A673 (cell line): ENCODE measurements at regions not wholly inside any gene's neighbourhood (a gene's known extent, or its start where the extent isn't known, plus 50 kb on each side); places are given as distances from the start of the nearest gene placed in this dataset.

Experiments
- EZH2 ChIP-seq: fragments of 200-600 bp; sonication (generic); IDR thresholded peaks from 2 replicates; pipeline ENCODE4 v1.6.1; 2017; ENCODE audit warnings: borderline replicate concordance, low read depth, mild to moderate bottlenecking, mixed read lengths, antibody characterized with exemption, low read length; ENCODE audit not compliant: poor library complexity, severe bottlenecking
- TF ChIP-seq, protein P1 (sequence below): fragments of 300-800, 200-600 bp; sonication (generic); conservative IDR thresholded peaks from 2 replicates; pipeline ENCODE4 v1.5.1; 2017; ENCODE audit warnings: low read depth, mild to moderate bottlenecking, antibody characterized with exemption, low read length, moderate library complexity, mixed read lengths

GRCh38 chr12:111149299-111149698 lies 219.6 kb downstream of the PHETA1 start:
- no peak for TF ChIP-seq EZH2
- TF ChIP-seq, protein P1, sequence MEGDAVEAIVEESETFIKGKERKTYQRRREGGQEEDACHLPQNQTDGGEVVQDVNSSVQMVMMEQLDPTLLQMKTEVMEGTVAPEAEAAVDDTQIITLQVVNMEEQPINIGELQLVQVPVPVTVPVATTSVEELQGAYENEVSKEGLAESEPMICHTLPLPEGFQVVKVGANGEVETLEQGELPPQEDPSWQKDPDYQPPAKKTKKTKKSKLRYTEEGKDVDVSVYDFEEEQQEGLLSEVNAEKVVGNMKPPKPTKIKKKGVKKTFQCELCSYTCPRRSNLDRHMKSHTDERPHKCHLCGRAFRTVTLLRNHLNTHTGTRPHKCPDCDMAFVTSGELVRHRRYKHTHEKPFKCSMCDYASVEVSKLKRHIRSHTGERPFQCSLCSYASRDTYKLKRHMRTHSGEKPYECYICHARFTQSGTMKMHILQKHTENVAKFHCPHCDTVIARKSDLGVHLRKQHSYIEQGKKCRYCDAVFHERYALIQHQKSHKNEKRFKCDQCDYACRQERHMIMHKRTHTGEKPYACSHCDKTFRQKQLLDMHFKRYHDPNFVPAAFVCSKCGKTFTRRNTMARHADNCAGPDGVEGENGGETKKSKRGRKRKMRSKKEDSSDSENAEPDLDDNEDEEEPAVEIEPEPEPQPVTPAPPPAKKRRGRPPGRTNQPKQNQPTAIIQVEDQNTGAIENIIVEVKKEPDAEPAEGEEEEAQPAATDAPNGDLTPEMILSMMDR, result 0 out of 2 replicates have a peak, but pooled peaks have one; percentile 25
